Trophoblast cell (in vitro differentiated cells and primary cell): ENCODE measurements at regions not wholly inside any gene's neighbourhood (a gene's known extent, or its start where the extent isn't known, plus 50 kb on each side); places are given as distances from the start of the nearest gene placed in this dataset.

Experiments
- DNase-seq, 2 donors: peaks; one replicate each; pipeline ENCODE4 v3.0.0-alpha.2; 2016
- H2AFZ ChIP-seq: 2 replicates; pipeline ENCODE4 v1.6.1; 2013; ENCODE audit warnings: low read length, moderate library complexity, mild to moderate bottlenecking; ENCODE audit not compliant: insufficient read depth, poor library complexity
- H2AK5ac ChIP-seq: 2 replicates; pipeline ENCODE4 v1.6.1; 2013; ENCODE audit warnings: mild to moderate bottlenecking, low read length
- H2BK120ac ChIP-seq: 2 replicates; pipeline ENCODE4 v1.6.1; 2013; ENCODE audit warnings: low read length, mild to moderate bottlenecking, moderate library complexity; ENCODE audit not compliant: insufficient read depth, poor library complexity
- H2BK12ac ChIP-seq: 2 replicates; pipeline ENCODE4 v1.6.1; 2013; ENCODE audit warnings: mild to moderate bottlenecking, low read length, moderate library complexity
- H2BK5ac ChIP-seq: 2 replicates; pipeline ENCODE4 v1.6.1; 2013; ENCODE audit warnings: low read length, low read depth, moderate library complexity, mild to moderate bottlenecking; ENCODE audit not compliant: poor library complexity
- H3K14ac ChIP-seq: 2 replicates; pipeline ENCODE4 v1.6.1; 2013; ENCODE audit warnings: mild to moderate bottlenecking, low read length
- H3K18ac ChIP-seq: 2 replicates; pipeline ENCODE4 v1.6.1; 2013; ENCODE audit warnings: mild to moderate bottlenecking, low read length
- H3K23ac ChIP-seq: 2 replicates; pipeline ENCODE4 v1.6.1; 2013; ENCODE audit warnings: low read length
- H3K27ac ChIP-seq: 2 replicates; pipeline ENCODE4 v1.5.1; 2013; ENCODE audit warnings: low read depth, mild to moderate bottlenecking, inconsistent platforms, low read length, moderate library complexity
- H3K27me3 ChIP-seq: 2 replicates; pipeline ENCODE4 v1.6.1; 2013; ENCODE audit warnings: inconsistent platforms, mild to moderate bottlenecking, low read length, moderate library complexity; ENCODE audit not compliant: insufficient read depth
- H3K36me3 ChIP-seq, 2 experiments: 1 replicate in 1 of 2; 2 replicates in 1 of 2; pipeline ENCODE4 v1.6.1; 2013; ENCODE audit warnings: low read length in 2 of 2, mild to moderate bottlenecking in 2 of 2, moderate library complexity in 1 of 2; ENCODE audit not compliant: insufficient read depth in 2 of 2, control insufficient read depth in 1 of 2
- H3K4ac ChIP-seq: 2 replicates; pipeline ENCODE4 v1.6.1; 2013; ENCODE audit warnings: low read depth, mild to moderate bottlenecking, low read length, moderate library complexity
- H3K4me1 ChIP-seq, 2 experiments: 1 replicate in 1 of 2; 2 replicates in 1 of 2; pipeline ENCODE4 v1.6.1; 2013; ENCODE audit warnings: low read length in 2 of 2, mild to moderate bottlenecking in 2 of 2, moderate library complexity in 1 of 2; ENCODE audit not compliant: insufficient read depth in 2 of 2, control insufficient read depth in 1 of 2
- H3K4me2 ChIP-seq: 2 replicates; pipeline ENCODE4 v1.6.1; 2013; ENCODE audit warnings: inconsistent platforms, mild to moderate bottlenecking, low read length, moderate library complexity
- H3K4me3 ChIP-seq: 2 replicates; pipeline ENCODE4 v1.5.1; 2013; ENCODE audit warnings: mild to moderate bottlenecking, low read depth, low read length, inconsistent platforms
- H3K79me1 ChIP-seq: one replicate; pipeline ENCODE4 v1.6.1; 2013; ENCODE audit warnings: low read length
- H3K79me2 ChIP-seq: 2 replicates; pipeline ENCODE4 v1.6.1; 2013; ENCODE audit warnings: low read length, mild to moderate bottlenecking; ENCODE audit not compliant: control insufficient read depth, insufficient read depth, poor library complexity
- H3K9ac ChIP-seq: 2 replicates; pipeline ENCODE4 v1.6.1; 2013; ENCODE audit warnings: mild to moderate bottlenecking, low read length
- H3K9me3 ChIP-seq: 2 replicates; pipeline ENCODE4 v1.6.1; 2013; ENCODE audit warnings: low read depth, mild to moderate bottlenecking, control low read depth, inconsistent platforms, low read length; ENCODE audit not compliant: insufficient read depth
- H4K12ac ChIP-seq: 2 replicates; pipeline ENCODE4 v1.6.1; 2013; ENCODE audit warnings: low read depth, mild to moderate bottlenecking, low read length, moderate library complexity
- H4K8ac ChIP-seq: 2 replicates; pipeline ENCODE4 v1.6.1; 2013; ENCODE audit warnings: low read depth, mild to moderate bottlenecking, low read length, moderate library complexity
- H4K91ac ChIP-seq: one replicate; pipeline ENCODE4 v1.6.1; 2013; ENCODE audit warnings: low read depth, mild to moderate bottlenecking, low read length, moderate library complexity
- WGBS: extraction: QIAGEN DNeasy Blood & Tissue Kit; methylation state at CpG from one replicate; pipeline ENCODE4 v1.1.7; 2013; ENCODE audit warnings: missing lambda C conversion rate; ENCODE audit not compliant: insufficient read length, insufficient coverage; ENCODE audit errors: extremely low coverage; 5-methylcytosine and 5-hydroxymethylcytosine counted together

DNA sequence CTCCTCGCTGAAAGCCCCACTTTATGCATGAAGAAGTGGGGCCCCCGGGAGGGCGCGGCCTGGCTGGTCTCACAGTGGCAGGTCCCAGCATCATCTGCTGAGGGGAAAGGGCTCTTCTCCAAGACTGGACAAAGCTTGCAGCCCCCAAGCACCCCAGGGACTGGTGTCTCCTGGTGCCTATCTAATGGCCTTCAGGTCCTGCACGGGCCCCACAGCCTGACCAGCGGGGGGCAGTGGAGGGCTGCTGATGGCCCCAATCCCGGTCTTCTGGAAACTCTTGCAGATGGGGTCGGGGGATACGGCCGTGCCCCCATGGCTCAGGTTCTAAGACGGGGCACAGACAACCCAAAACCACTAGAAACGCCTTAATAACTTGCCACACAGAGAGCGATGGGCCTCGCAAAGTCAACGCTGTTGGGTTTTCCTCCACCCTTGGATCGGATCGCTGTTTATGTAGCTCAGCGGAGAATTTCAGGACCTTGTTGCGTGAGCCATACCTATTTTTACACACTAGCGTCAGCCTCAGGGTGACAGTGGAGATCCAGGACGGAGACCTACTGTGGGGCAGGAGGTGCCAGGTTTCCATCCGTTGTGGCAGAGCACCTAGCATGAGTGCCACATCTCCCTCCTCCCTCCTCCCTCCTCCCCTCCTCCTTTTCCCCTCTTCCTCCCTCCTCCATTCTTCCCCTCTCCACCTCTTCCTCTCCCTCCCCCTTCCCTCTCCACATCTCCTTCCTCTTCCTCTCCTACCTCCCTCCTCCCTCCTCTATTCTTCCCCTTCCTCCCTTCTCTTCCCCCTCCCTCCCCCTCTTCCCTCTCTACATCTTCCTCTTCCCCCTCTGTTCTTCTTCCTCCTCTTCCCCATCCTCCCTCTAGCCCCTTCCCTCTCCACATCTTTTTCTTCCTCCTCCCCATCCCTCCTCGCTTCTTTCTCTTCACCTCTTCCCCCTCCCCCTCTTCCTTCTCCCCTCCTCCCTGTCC is 79.3 kb upstream of the ALDH1L1 start:
- H4K91ac ChIP-seq, result no peak overlapping the region
- no peak overlapping the region for H3K14ac ChIP-seq
- H2BK12ac ChIP-seq, result no peak overlapping the region
- H2AFZ ChIP-seq, result no peak overlapping the region
- DNase-seq, result peak in 1 of 2 donors; percentile 24
- H2AK5ac ChIP-seq, result no peak overlapping the region
- 100% methylated on average over 1 of the region's 23 CpGs for whole genome bisulfite sequencing
- H2BK120ac ChIP-seq, result no peak overlapping the region
- H3K4ac ChIP-seq, result no peak overlapping the region
- no peak overlapping the region for H3K4me2 ChIP-seq
- no peak overlapping the region for H3K27ac ChIP-seq
- no peak overlapping the region for H3K18ac ChIP-seq
- H3K79me2 ChIP-seq, result no peaks in the 10 kb centered on the region
- peaks cover 7% of the 10 kb centered on the region in 2 experiments for H3K4me1 ChIP-seq
- H3K79me1 ChIP-seq, result no peaks in the 10 kb centered on the region
- no peak overlapping the region for H4K8ac ChIP-seq
- H2BK5ac ChIP-seq, result no peak overlapping the region
- no peak overlapping the region for H3K4me3 ChIP-seq
- H3K9ac ChIP-seq, result no peak overlapping the region
- no peaks in the 10 kb centered on the region for H3K27me3 ChIP-seq
- H3K23ac ChIP-seq, result no peak overlapping the region
- no peaks in the 10 kb centered on the region for H3K36me3 ChIP-seq
- H3K9me3 ChIP-seq, result peaks cover 3% of the 10 kb centered on the region
- H4K12ac ChIP-seq, result no peak overlapping the region

- no peak overlapping the region for H2AK5ac ChIP-seq
- peaks cover under 1 to 3% of the 10 kb centered on the region in 2 experiments for H3K4me1 ChIP-seq
- H3K9me3 ChIP-seq, result peaks cover 3% of the 10 kb centered on the region
- H3K4me2 ChIP-seq, result no peak overlapping the region
- H2BK12ac ChIP-seq, result no peak overlapping the region
- H3K4ac ChIP-seq, result no peak overlapping the region
- H2BK5ac ChIP-seq, result no peak overlapping the region
- H3K79me1 ChIP-seq, result no peaks in the 10 kb centered on the region
- no peak overlapping the region for H2AFZ ChIP-seq
- no peak overlapping the region for H3K9ac ChIP-seq
- no CpG with 5 or more reads among the region's 1 CpG for WGBS
- no peak overlapping the region for H3K27ac ChIP-seq
- no peak overlapping the region for H3K23ac ChIP-seq
- no peak for DNase-seq
- H3K4me3 ChIP-seq, result no peak overlapping the region
- no peak overlapping the region for H4K91ac ChIP-seq
- no peak overlapping the region for H3K14ac ChIP-seq
- no peak overlapping the region for H4K8ac ChIP-seq
- no peak overlapping the region for H4K12ac ChIP-seq
- H2BK120ac ChIP-seq, result no peak overlapping the region
- H3K36me3 ChIP-seq, result no peaks in the 10 kb centered on the region
- H3K27me3 ChIP-seq, result no peaks in the 10 kb centered on the region
- H3K18ac ChIP-seq, result no peak overlapping the region
- no peaks in the 10 kb centered on the region for H3K79me2 ChIP-seq
These were observed 78.3 kb upstream of the ALDH1L1 start for GRCh38 chr3:126258670-126259069.

GRCh38 chr3:126257984-126258383 is 77.6 kb upstream of the ALDH1L1 start:
- Histone ChIP-seq H2AK5ac (no peak overlapping the region), H3K27ac (no peak overlapping the region), H4K91ac (no peak overlapping the region), H3K4me2 (no peak overlapping the region), H3K4me1 (peaks cover 0 to 3% of the 10 kb centered on the region in 2 experiments), H3K27me3 (no peaks in the 10 kb centered on the region), H3K14ac (no peak overlapping the region), H4K12ac (no peak overlapping the region), H3K4me3 (no peak overlapping the region), H2BK5ac (no peak overlapping the region), H3K9ac (no peak overlapping the region), H4K8ac (no peak overlapping the region), H3K9me3 (peaks cover 3% of the 10 kb centered on the region), H3K4ac (no peak overlapping the region), H2AFZ (no peak overlapping the region), H2BK12ac (no peak overlapping the region), H3K18ac (no peak overlapping the region), H3K23ac (no peak overlapping the region), H3K79me2 (no peaks in the 10 kb centered on the region), H2BK120ac (no peak overlapping the region), H3K36me3 (no peaks in the 10 kb centered on the region), H3K79me1 (no peaks in the 10 kb centered on the region)
- no peak for DNase-seq
- no CpG with 5 or more reads among the region's 3 CpGs for WGBS

DNA sequence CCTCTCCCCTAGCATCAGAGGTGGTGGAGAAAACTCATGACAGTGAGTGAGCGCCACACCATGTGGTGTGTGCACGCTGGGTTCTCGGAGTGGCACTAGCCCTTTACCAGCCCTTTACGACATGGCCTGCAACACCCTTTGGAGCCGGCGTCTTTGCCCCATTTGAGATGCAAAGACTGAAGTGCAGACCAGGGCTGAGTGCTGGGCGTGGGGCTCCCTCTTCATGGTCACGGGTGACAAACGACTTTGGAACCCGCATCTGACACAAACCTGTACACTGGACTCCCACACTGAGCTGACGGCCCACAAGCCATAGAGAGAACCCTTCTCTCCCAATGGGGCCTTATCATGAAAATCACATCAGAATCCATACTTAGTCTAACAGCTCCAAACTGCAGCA is 76.8 kb upstream of the ALDH1L1 start:
- no peak overlapping the region for H4K91ac ChIP-seq
- H3K27me3 ChIP-seq, result no peaks in the 10 kb centered on the region
- H2BK120ac ChIP-seq, result no peak overlapping the region
- H2AFZ ChIP-seq, result no peak overlapping the region
- H3K4ac ChIP-seq, result no peak overlapping the region
- no peak for DNase-seq
- no peak overlapping the region for H3K9ac ChIP-seq
- no peak overlapping the region for H2BK12ac ChIP-seq
- no peak overlapping the region for H2AK5ac ChIP-seq
- no peak overlapping the region for H3K14ac ChIP-seq
- H3K79me2 ChIP-seq, result no peaks in the 10 kb centered on the region
- no peak overlapping the region for H3K27ac ChIP-seq
- H3K4me2 ChIP-seq, result no peak overlapping the region
- no peaks in the 10 kb centered on the region for H3K79me1 ChIP-seq
- no peaks in the 10 kb centered on the region for H3K36me3 ChIP-seq
- no peak overlapping the region for H4K8ac ChIP-seq
- WGBS, result no CpG with 5 or more reads among the region's 11 CpGs
- H3K4me3 ChIP-seq, result no peak overlapping the region
- H3K18ac ChIP-seq, result no peak overlapping the region
- no peak overlapping the region for H4K12ac ChIP-seq
- peaks cover 3% of the 10 kb centered on the region for H3K9me3 ChIP-seq
- peaks cover 0 to 3% of the 10 kb centered on the region in 2 experiments for H3K4me1 ChIP-seq
- H3K23ac ChIP-seq, result no peak overlapping the region
- H2BK5ac ChIP-seq, result no peak overlapping the region
